ENCODE measurements at regions not wholly inside any gene's neighbourhood (a gene's known extent, or its start where the extent isn't known, plus 50 kb on each side); places are given as distances from the start of the nearest gene placed in this dataset.

- Histone ChIP-seq H3K4me1 (ENCODE audit: control insufficient read depth, insufficient read depth, low read length) (no peaks in the 10 kb centered on the region), H3K9me3 (ENCODE audit: control insufficient read depth, low read depth, low read length) (no peaks in the 10 kb centered on the region), H3K27me3 (ENCODE audit: control insufficient read depth, insufficient read depth, low read length) (peaks cover 4% of the 10 kb centered on the region), H3K36me3 (ENCODE audit: control insufficient read depth, insufficient read depth, low read length) (no peaks in the 10 kb centered on the region), H3K27ac (ENCODE audit: low read length) (no peak overlapping the region), H3K4me3 (ENCODE audit: low read length) (no peak overlapping the region)
- WGBS (ENCODE audit: insufficient coverage, low lambda C conversion rate) = no CpG with 5 or more reads among the region's 17 CpGs
- no peak for DNase-seq
Observed at GRCh38 chr1:17887661-17888371, 132.7 kb downstream of the ACTL8 start.

GRCh38 chr1:17890056-17890814, 135.1 kb downstream of the ACTL8 start:
- H3K36me3 ChIP-seq (ENCODE audit: control insufficient read depth, insufficient read depth, low read length) = no peaks in the 10 kb centered on the region
- H3K4me3 ChIP-seq (ENCODE audit: low read length) = no peak overlapping the region
- no peak overlapping the region for H3K27ac ChIP-seq (ENCODE audit: low read length)
- DNase-seq = no peak
- peaks cover 4% of the 10 kb centered on the region for H3K27me3 ChIP-seq (ENCODE audit: control insufficient read depth, insufficient read depth, low read length)
- no peaks in the 10 kb centered on the region for H3K4me1 ChIP-seq (ENCODE audit: control insufficient read depth, insufficient read depth, low read length)
- no CpG with 5 or more reads among the region's 23 CpGs for WGBS (ENCODE audit: insufficient coverage, low lambda C conversion rate)
- H3K9me3 ChIP-seq (ENCODE audit: control insufficient read depth, low read depth, low read length) = no peaks in the 10 kb centered on the region

DNA sequence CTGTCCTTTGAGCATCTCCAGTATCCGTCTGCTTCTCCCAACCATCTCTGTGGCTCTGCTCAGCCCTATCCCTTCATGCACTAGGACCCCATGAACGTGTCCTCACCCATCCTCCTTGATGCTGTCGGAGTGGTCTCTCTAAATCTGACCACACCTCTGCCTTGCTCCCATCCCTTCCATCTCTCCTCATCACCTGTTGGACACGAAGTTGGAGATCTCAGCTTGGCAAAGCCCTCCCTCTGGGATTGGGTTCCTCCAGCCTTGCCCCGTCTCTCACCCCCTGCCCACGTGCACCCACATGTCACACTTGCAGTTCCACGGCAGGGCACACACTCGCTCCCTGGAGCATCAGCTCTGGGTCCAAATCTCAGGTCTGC, 135.7 kb downstream of the ACTL8 start:
- no CpG with 5 or more reads among the region's 8 CpGs for WGBS (ENCODE audit: insufficient coverage, low lambda C conversion rate)
- Histone ChIP-seq H3K36me3 (ENCODE audit: control insufficient read depth, insufficient read depth, low read length) (no peaks in the 10 kb centered on the region), H3K4me1 (ENCODE audit: control insufficient read depth, insufficient read depth, low read length) (no peaks in the 10 kb centered on the region), H3K4me3 (ENCODE audit: low read length) (no peak overlapping the region), H3K27ac (ENCODE audit: low read length) (no peak overlapping the region), H3K27me3 (ENCODE audit: control insufficient read depth, insufficient read depth, low read length) (peaks cover 4% of the 10 kb centered on the region), H3K9me3 (ENCODE audit: control insufficient read depth, low read depth, low read length) (no peaks in the 10 kb centered on the region)
- DNase-seq = no peak

- Histone ChIP-seq H3K4me1 (ENCODE audit: control insufficient read depth, insufficient read depth, low read length) (no peaks in the 10 kb centered on the region), H3K27ac (ENCODE audit: low read length) (no peak overlapping the region)
- WGBS (ENCODE audit: insufficient coverage, low lambda C conversion rate) = no CpG with 5 or more reads among the region's 9 CpGs
Observed at GRCh38 chr1:17891205-17892110, 136.3 kb downstream of the ACTL8 start.

DNA sequence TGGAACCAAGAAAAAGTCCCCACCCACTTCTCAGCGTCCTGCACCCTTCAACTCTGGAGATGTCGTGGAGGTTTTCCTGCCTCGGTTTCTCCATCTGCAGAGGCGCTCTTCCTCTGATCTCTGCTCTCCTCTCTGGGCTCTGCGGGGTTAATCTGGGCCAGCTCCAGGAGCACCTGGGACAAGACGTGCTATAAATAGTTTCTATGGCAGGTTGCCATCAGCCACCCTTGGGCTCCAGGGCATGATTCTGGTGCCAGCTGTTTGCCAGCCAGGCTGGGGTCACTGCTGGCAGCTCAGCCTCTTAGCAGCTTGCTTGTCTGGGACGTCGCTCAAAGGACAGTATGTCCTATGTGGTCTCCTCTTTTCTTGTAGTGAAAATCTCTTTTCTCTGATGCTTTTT, 137.1 kb downstream of the ACTL8 start:
- Histone ChIP-seq H3K27me3 (ENCODE audit: control insufficient read depth, insufficient read depth, low read length) (peaks cover 4% of the 10 kb centered on the region), H3K4me3 (ENCODE audit: low read length) (no peak overlapping the region), H3K4me1 (ENCODE audit: control insufficient read depth, insufficient read depth, low read length) (no peaks in the 10 kb centered on the region), H3K9me3 (ENCODE audit: control insufficient read depth, low read depth, low read length) (no peaks in the 10 kb centered on the region), H3K27ac (ENCODE audit: low read length) (no peak overlapping the region), H3K36me3 (ENCODE audit: control insufficient read depth, insufficient read depth, low read length) (no peaks in the 10 kb centered on the region)
- DNase-seq = no peak
- no CpG with 5 or more reads among the region's 8 CpGs for WGBS (ENCODE audit: insufficient coverage, low lambda C conversion rate)

More at GRCh38 chr1:17891205-17892110, 136.3 kb downstream of the ACTL8 start:
- DNase-seq = no peak
- Histone ChIP-seq H3K36me3 (ENCODE audit: control insufficient read depth, insufficient read depth, low read length) (no peaks in the 10 kb centered on the region), H3K4me3 (ENCODE audit: low read length) (no peak overlapping the region), H3K27me3 (ENCODE audit: control insufficient read depth, insufficient read depth, low read length) (peaks cover 4% of the 10 kb centered on the region), H3K9me3 (ENCODE audit: control insufficient read depth, low read depth, low read length) (no peaks in the 10 kb centered on the region)

- H3K4me1 ChIP-seq (ENCODE audit: control insufficient read depth, insufficient read depth, low read length) = no peaks in the 10 kb centered on the region
- no peak for DNase-seq
- H3K27me3 ChIP-seq (ENCODE audit: control insufficient read depth, insufficient read depth, low read length) = peaks cover 4% of the 10 kb centered on the region
- no peaks in the 10 kb centered on the region for H3K36me3 ChIP-seq (ENCODE audit: control insufficient read depth, insufficient read depth, low read length)
- no peaks in the 10 kb centered on the region for H3K9me3 ChIP-seq (ENCODE audit: control insufficient read depth, low read depth, low read length)
- no CpG with 5 or more reads among the region's 7 CpGs for WGBS (ENCODE audit: insufficient coverage, low lambda C conversion rate)
- H3K4me3 ChIP-seq (ENCODE audit: low read length) = no peak overlapping the region
- H3K27ac ChIP-seq (ENCODE audit: low read length) = no peak overlapping the region
Observed at GRCh38 chr1:17892851-17893250, 137.7 kb downstream of the ACTL8 start.

DNA sequence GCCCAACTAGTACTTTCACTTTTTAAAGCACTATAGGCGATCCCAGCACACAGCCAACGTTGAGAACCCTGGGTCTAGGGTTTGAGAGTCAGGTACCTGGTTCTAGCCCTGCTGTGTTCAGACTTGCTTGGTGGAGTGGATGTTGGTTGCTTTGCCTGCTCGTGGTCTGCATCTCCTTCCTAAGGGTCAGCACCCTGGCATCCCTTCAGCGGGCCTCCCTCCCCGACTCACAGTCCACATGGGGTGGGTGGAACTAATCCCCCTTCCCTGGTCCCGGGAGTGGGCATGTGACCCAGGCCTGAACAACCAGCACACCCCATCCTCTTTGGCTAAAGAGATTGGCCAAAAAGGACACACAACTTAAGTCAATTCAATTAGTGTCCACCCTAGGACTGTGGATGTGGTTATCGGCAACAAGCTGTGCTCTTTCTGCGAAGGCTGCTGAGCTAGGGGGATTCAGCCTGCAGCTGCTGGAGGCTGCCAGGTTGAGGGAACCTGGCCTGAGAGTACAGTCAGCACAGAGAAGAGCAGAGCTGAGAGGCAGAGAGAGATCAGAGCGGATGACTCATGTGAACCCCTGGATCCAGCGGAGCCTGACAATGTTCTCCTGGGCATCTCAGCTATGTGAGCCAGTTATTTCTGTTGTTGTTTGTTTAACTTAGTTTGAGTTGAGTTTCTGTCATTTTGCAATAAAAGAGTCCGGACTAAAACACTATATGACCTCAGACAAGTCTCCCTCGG, 138.9 kb downstream of the ACTL8 start:
- H3K4me3 ChIP-seq (ENCODE audit: low read length) = no peak overlapping the region
- no peak for DNase-seq
- H3K9me3 ChIP-seq (ENCODE audit: control insufficient read depth, low read depth, low read length) = no peaks in the 10 kb centered on the region
- WGBS (ENCODE audit: insufficient coverage, low lambda C conversion rate) = no CpG with 5 or more reads among the region's 12 CpGs
- no peaks in the 10 kb centered on the region for H3K4me1 ChIP-seq (ENCODE audit: control insufficient read depth, insufficient read depth, low read length)
- no peak overlapping the region for H3K27ac ChIP-seq (ENCODE audit: low read length)
- peaks cover 4% of the 10 kb centered on the region for H3K27me3 ChIP-seq (ENCODE audit: control insufficient read depth, insufficient read depth, low read length)
- no peaks in the 10 kb centered on the region for H3K36me3 ChIP-seq (ENCODE audit: control insufficient read depth, insufficient read depth, low read length)

DNA sequence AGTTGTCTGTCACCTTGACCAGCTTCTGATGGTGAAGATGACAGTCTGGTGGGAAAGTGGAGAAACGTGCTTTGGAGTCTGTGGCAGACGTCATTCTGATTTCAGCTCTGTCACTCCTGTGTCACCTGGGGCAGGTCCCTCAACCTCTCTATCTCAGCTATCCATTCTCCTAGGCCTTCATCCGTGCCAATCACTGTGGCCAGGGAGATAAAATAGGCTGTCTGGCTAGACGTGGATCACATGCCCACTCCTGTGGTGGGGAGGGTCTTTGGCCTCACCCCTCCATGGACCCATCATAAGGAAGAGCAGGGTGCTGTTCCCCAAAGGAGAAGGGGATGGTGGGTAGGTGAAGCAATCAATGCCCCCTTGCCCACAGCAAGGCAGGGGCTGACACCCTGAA, 140.3 kb downstream of the ACTL8 start:
- Histone ChIP-seq H3K4me1 (ENCODE audit: control insufficient read depth, insufficient read depth, low read length) (no peaks in the 10 kb centered on the region), H3K27me3 (ENCODE audit: control insufficient read depth, insufficient read depth, low read length) (peaks cover 4% of the 10 kb centered on the region), H3K9me3 (ENCODE audit: control insufficient read depth, low read depth, low read length) (no peaks in the 10 kb centered on the region), H3K4me3 (ENCODE audit: low read length) (no peak overlapping the region), H3K36me3 (ENCODE audit: control insufficient read depth, insufficient read depth, low read length) (no peaks in the 10 kb centered on the region), H3K27ac (ENCODE audit: low read length) (no peak overlapping the region)
- no CpG with 5 or more reads among the region's 4 CpGs for WGBS (ENCODE audit: insufficient coverage, low lambda C conversion rate)
- DNase-seq = no peak

DNA sequence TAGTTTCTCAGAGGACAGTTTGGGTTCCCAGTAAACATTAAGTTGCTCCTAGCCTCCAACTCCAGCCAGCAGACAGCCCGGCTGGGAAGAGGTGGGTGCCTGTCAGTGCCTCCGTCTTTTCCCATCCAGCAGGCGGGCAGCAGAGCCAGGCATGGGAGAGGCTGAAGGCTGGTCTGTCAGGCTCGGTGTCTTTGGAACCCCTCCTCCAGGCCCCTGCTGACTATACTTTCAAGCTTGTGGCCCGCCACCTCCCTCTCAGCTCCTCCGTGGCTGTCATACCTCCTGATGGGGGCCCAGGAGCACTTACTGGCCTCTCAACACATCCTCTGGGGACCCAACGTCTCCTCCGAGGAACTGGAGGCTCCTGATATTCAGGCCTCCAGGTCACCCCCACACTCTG, 140.9 kb downstream of the ACTL8 start:
- H3K9me3 ChIP-seq (ENCODE audit: control insufficient read depth, low read depth, low read length) = no peaks in the 10 kb centered on the region
- H3K27me3 ChIP-seq (ENCODE audit: control insufficient read depth, insufficient read depth, low read length) = peaks cover 4% of the 10 kb centered on the region
- no peak overlapping the region for H3K27ac ChIP-seq (ENCODE audit: low read length)
- no peaks in the 10 kb centered on the region for H3K4me1 ChIP-seq (ENCODE audit: control insufficient read depth, insufficient read depth, low read length)
- no peak overlapping the region for H3K4me3 ChIP-seq (ENCODE audit: low read length)
- H3K36me3 ChIP-seq (ENCODE audit: control insufficient read depth, insufficient read depth, low read length) = no peaks in the 10 kb centered on the region
- WGBS (ENCODE audit: insufficient coverage, low lambda C conversion rate) = no CpG with 5 or more reads among the region's 8 CpGs
- no peak for DNase-seq

DNA sequence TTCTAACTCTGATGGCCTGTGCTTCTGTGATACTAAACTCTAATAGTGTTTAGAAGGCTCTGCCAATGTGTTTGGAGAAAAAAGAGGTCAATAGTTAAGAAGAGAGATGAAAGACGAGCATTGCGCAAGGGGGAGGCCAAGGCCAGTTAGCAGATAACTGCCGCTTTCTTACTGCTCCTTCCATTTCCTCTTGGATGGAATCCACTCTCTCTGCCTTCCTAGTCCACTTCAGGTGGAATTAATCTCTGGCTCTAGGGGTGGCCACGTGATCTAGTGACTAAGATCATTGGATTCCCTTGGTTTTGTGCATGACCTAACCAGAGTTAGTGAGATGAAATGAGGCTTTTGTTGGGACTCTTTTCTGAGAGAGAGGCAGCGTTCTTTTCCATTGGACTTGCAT, 148.3 kb downstream of the ACTL8 start:
- no peak overlapping the region for H3K4me3 ChIP-seq (ENCODE audit: low read length)
- peaks cover 4% of the 10 kb centered on the region for H3K27me3 ChIP-seq (ENCODE audit: control insufficient read depth, insufficient read depth, low read length)
- H3K4me1 ChIP-seq (ENCODE audit: control insufficient read depth, insufficient read depth, low read length) = no peaks in the 10 kb centered on the region
- DNase-seq = no peak
- no peaks in the 10 kb centered on the region for H3K9me3 ChIP-seq (ENCODE audit: control insufficient read depth, low read depth, low read length)
- H3K27ac ChIP-seq (ENCODE audit: low read length) = no peak overlapping the region
- no CpG with 5 or more reads among the region's 5 CpGs for WGBS (ENCODE audit: insufficient coverage, low lambda C conversion rate)
- H3K36me3 ChIP-seq (ENCODE audit: control insufficient read depth, insufficient read depth, low read length) = no peaks in the 10 kb centered on the region

Data from large intestine (tissue), 3 donors.